ENCODE measurements at regions not wholly inside any gene's neighbourhood (a gene's known extent, or its start where the extent isn't known, plus 50 kb on each side); places are given as distances from the start of the nearest gene placed in this dataset.

GRCh38 chr14:96931751-96932150 lies 134.6 kb downstream of the VRK1 start:
- no peak for DNase-seq

- DNase-seq = no peak
Observed at GRCh38 chr14:96934638-96935330, 137.6 kb downstream of the VRK1 start.

- DNase-seq = no peak
Observed at GRCh38 chr14:96938946-96939345, 141.8 kb downstream of the VRK1 start.

GRCh38 chr14:96940009-96940408 lies 142.8 kb downstream of the VRK1 start:
- no peak for DNase-seq

- no peak for DNase-seq
Observed at GRCh38 chr14:96944297-96944696, 147.1 kb downstream of the VRK1 start.

- no peak for DNase-seq
Observed at GRCh38 chr14:96945721-96946120, 148.5 kb downstream of the VRK1 start.

GRCh38 chr14:96949594-96949993 lies 152.4 kb downstream of the VRK1 start:
- DNase-seq = no peak

GRCh38 chr14:96951511-96951910 lies 154.3 kb downstream of the VRK1 start:
- DNase-seq = no peak

- DNase-seq = no peak
Observed at GRCh38 chr14:96953087-96953874, 156.1 kb downstream of the VRK1 start.

- no peak for DNase-seq
Observed at GRCh38 chr14:96953875-96954185, 156.6 kb downstream of the VRK1 start.

- no peak for DNase-seq
Observed at GRCh38 chr14:96956464-96957239, 159.5 kb downstream of the VRK1 start.

GRCh38 chr14:96958057-96958456 lies 160.9 kb downstream of the VRK1 start:
- DNase-seq = no peak

- DNase-seq = no peak
Observed at GRCh38 chr14:96959992-96960391, 162.8 kb downstream of the VRK1 start.

GRCh38 chr14:96960598-96961116 lies 163.5 kb downstream of the VRK1 start:
- no peak for DNase-seq

GRCh38 chr14:96961895-96962294 lies 164.7 kb downstream of the VRK1 start:
- no peak for DNase-seq

- DNase-seq = peak in 4 of 6 experiments; percentile 10 to 70 (median 65)
Observed at GRCh38 chr14:96962337-96962736, 165.2 kb downstream of the VRK1 start.

GRCh38 chr14:96964726-96965415 lies 167.7 kb downstream of the VRK1 start:
- DNase-seq = no peak

GRCh38 chr14:96965885-96966595 lies 168.9 kb downstream of the VRK1 start:
- DNase-seq = no peak

GRCh38 chr14:96975116-96975515 lies 177.9 kb downstream of the VRK1 start:
- no peak for DNase-seq

- DNase-seq = no peak
Observed at GRCh38 chr14:96978525-96979272, 181.5 kb downstream of the VRK1 start.

- no peak for DNase-seq
Observed at GRCh38 chr14:96979611-96980074, 182.5 kb downstream of the VRK1 start.
